ENCODE measurements at regions not wholly inside any gene's neighbourhood (a gene's known extent, or its start where the extent isn't known, plus 50 kb on each side); places are given as distances from the start of the nearest gene placed in this dataset.
"Not testable (repeated sequence)": the region's sequence is repeated elsewhere in the genome, so short reads cannot be mapped to it uniquely, and the experiment has no call there.

GRCh38 chr10:78602201-78602932, 466.4 kb upstream of the ZMIZ1 start:
- no peak for DNase-seq

- DNase-seq: no peak
Measured at GRCh38 chr10:78604286-78604685, 464.5 kb upstream of the ZMIZ1 start.

- DNase-seq: no peak
Measured at GRCh38 chr10:78604721-78605120, 464.0 kb upstream of the ZMIZ1 start.

GRCh38 chr10:78605800-78606350, 462.9 kb upstream of the ZMIZ1 start:
- peak; percentile 26 to 34 for DNase-seq

GRCh38 chr10:78606766-78607165, 462.0 kb upstream of the ZMIZ1 start:
- not testable (repeated sequence) for DNase-seq

GRCh38 chr10:78609976-78610375, 458.8 kb upstream of the ZMIZ1 start:
- peak; percentile 79 to 93 for DNase-seq

- no peak for DNase-seq
Measured at GRCh38 chr10:78613132-78613531, 455.6 kb upstream of the ZMIZ1 start.

GRCh38 chr10:78614267-78614666, 454.5 kb upstream of the ZMIZ1 start:
- no peak for DNase-seq

GRCh38 chr10:78614744-78615143, 454.0 kb upstream of the ZMIZ1 start:
- no peak for DNase-seq

GRCh38 chr10:78616125-78616695, 452.6 kb upstream of the ZMIZ1 start:
- DNase-seq: no peak

- no peak for DNase-seq
Measured at GRCh38 chr10:78617115-78617514, 451.7 kb upstream of the ZMIZ1 start.

GRCh38 chr10:78617631-78618030, 451.1 kb upstream of the ZMIZ1 start:
- DNase-seq: no peak

- DNase-seq: no peak
Measured at GRCh38 chr10:78618050-78618449, 450.7 kb upstream of the ZMIZ1 start.

GRCh38 chr10:78619115-78619851, 449.5 kb upstream of the ZMIZ1 start:
- no peak for DNase-seq

- DNase-seq: no peak
Measured at GRCh38 chr10:78619896-78620295, 448.9 kb upstream of the ZMIZ1 start.

- DNase-seq: no peak
Measured at GRCh38 chr10:78620985-78621799, 447.6 kb upstream of the ZMIZ1 start.

- DNase-seq: no peak
Measured at GRCh38 chr10:78623578-78624215, 445.1 kb upstream of the ZMIZ1 start.

GRCh38 chr10:78624791-78625190, 444.0 kb upstream of the ZMIZ1 start:
- DNase-seq: no peak

GRCh38 chr10:78626471-78626870, 442.3 kb upstream of the ZMIZ1 start:
- DNase-seq: no peak

- DNase-seq: no peak
Measured at GRCh38 chr10:78627254-78627795, 441.4 kb upstream of the ZMIZ1 start.

GRCh38 chr10:78628976-78629375, 439.8 kb upstream of the ZMIZ1 start:
- DNase-seq: peak; percentile 50 to 57

- no peak for DNase-seq
Measured at GRCh38 chr10:78629773-78630172, 439.0 kb upstream of the ZMIZ1 start.

Measured in Kasumi-1 (cell line).